ENCODE measurements at regions not wholly inside any gene's neighbourhood (a gene's known extent, or its start where the extent isn't known, plus 50 kb on each side); places are given as distances from the start of the nearest gene placed in this dataset.

DNA sequence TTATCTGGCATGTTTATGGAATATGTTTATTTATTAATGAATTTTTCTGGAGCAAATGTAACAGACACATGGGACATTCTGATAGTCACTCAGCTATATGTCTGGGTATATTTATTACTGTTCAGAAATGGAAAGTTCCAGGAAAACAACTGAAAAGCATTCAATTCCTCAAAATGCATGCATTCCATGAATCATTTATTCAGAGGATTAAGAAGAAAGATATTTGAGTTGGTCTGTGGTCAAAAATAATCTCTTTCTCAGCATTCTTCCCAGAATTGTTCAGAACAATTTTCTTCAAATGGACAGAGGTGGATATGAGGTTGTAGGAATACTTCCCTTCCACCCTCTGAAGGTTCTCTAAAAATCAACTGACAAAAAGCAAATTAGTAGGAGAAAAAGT is 97.6 kb upstream of the ITGB1 start:
- TF ChIP-seq, protein P1, sequence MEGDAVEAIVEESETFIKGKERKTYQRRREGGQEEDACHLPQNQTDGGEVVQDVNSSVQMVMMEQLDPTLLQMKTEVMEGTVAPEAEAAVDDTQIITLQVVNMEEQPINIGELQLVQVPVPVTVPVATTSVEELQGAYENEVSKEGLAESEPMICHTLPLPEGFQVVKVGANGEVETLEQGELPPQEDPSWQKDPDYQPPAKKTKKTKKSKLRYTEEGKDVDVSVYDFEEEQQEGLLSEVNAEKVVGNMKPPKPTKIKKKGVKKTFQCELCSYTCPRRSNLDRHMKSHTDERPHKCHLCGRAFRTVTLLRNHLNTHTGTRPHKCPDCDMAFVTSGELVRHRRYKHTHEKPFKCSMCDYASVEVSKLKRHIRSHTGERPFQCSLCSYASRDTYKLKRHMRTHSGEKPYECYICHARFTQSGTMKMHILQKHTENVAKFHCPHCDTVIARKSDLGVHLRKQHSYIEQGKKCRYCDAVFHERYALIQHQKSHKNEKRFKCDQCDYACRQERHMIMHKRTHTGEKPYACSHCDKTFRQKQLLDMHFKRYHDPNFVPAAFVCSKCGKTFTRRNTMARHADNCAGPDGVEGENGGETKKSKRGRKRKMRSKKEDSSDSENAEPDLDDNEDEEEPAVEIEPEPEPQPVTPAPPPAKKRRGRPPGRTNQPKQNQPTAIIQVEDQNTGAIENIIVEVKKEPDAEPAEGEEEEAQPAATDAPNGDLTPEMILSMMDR (conservative IDR thresholded peaks at IDR 0.05; ENCODE audit: low read depth, low read length) = no peak
- no peak for TF ChIP-seq EZH2 (IDR thresholded peaks at IDR 0.05; ENCODE audit: borderline replicate concordance, low read depth, low read length, poor library complexity, severe bottlenecking)
